Ovary (tissue), 3 donors: ENCODE measurements at regions not wholly inside any gene's neighbourhood (a gene's known extent, or its start where the extent isn't known, plus 50 kb on each side); places are given as distances from the start of the nearest gene placed in this dataset.

Experiments used
- POLR2A ChIP-seq: fragments of 450-650 bp; IDR thresholded peaks from one replicate; pipeline ENCODE4 v1.6.1; 2017; ENCODE audit warnings: antibody characterized with exemption, mild to moderate bottlenecking, moderate library complexity
- TF ChIP-seq, protein P1 (sequence below), 3 donors: fragments of 450-650 bp in 2 of 3; fragments of 200-600 bp in 1 of 3; IDR thresholded peaks; one replicate each; pipeline versions ENCODE4 v1.5.1 to v1.8.0; 2016 to 2022; ENCODE audit warnings: antibody characterized with exemption in 3 of 3, mild to moderate bottlenecking in 1 of 3
- donor health status: DM: no; HTN: no; CAD: no.

DNA sequence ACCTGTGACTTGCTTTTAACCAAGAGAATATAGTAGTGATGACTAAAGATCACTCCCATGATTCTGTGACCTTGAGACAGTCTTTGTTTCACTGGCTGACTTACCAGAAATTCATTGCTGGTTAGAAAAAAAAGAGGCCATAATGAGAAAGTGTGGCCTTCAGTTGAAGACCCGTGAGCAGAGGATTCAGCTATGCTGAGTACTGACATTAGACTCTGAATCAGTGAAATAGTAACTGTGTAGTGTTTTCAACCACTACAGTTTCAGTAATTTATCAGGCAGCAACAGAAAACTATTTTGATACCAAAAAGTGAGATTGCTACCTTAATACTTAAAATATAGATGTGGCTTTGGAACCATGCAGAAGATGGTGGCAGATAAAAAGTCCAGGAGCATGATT is 298.0 kb upstream of the KCND2 start:
- TF ChIP-seq, protein P1, sequence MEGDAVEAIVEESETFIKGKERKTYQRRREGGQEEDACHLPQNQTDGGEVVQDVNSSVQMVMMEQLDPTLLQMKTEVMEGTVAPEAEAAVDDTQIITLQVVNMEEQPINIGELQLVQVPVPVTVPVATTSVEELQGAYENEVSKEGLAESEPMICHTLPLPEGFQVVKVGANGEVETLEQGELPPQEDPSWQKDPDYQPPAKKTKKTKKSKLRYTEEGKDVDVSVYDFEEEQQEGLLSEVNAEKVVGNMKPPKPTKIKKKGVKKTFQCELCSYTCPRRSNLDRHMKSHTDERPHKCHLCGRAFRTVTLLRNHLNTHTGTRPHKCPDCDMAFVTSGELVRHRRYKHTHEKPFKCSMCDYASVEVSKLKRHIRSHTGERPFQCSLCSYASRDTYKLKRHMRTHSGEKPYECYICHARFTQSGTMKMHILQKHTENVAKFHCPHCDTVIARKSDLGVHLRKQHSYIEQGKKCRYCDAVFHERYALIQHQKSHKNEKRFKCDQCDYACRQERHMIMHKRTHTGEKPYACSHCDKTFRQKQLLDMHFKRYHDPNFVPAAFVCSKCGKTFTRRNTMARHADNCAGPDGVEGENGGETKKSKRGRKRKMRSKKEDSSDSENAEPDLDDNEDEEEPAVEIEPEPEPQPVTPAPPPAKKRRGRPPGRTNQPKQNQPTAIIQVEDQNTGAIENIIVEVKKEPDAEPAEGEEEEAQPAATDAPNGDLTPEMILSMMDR (IDR thresholded peaks at IDR 0.05) = no peak
- TF ChIP-seq POLR2A = no peak
